Panc1 (cell line): ENCODE measurements at regions not wholly inside any gene's neighbourhood (a gene's known extent, or its start where the extent isn't known, plus 50 kb on each side); places are given as distances from the start of the nearest gene placed in this dataset.

Experiments used
- POLR2AphosphoS5 ChIP-seq: IDR thresholded peaks from 2 replicates; pipeline ENCODE4 v1.6.1; 2012; ENCODE audit warnings: mild to moderate bottlenecking, low read depth, low read length, moderate library complexity
- TF ChIP-seq, protein P1 (sequence below): fragments of 450-650 bp; IDR thresholded peaks from 2 replicates; pipeline ENCODE4 v1.5.1; 2017; ENCODE audit warnings: mild to moderate bottlenecking

DNA sequence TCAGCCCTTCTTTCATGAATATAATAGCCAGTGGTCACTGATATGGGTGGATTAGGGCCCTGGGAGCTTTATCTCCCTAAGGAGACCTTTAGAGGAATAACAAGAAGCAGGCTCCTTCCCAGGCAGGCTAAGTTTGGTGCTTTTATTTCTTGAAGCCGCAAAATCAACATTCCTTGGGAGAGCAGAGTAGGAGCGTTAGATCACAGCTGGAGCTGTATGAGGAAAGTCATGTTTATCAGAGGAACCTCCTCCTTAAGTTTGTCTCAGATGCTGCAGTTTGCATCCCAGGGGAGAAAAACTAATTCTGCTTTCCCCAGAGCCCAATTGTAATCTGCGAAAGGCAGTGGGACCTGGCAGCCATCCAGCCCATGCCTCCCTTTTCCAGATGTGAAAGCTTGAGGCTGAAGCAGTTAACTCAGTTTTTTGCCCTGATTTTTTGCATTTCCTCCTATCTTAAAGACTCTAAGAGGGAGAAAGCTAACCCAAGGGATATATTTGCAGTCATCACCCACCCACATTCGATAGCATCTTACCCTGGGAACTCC is 186.0 kb upstream of the FRMPD4 start:
- no peak for TF ChIP-seq POLR2AphosphoS5
- TF ChIP-seq, protein P1, sequence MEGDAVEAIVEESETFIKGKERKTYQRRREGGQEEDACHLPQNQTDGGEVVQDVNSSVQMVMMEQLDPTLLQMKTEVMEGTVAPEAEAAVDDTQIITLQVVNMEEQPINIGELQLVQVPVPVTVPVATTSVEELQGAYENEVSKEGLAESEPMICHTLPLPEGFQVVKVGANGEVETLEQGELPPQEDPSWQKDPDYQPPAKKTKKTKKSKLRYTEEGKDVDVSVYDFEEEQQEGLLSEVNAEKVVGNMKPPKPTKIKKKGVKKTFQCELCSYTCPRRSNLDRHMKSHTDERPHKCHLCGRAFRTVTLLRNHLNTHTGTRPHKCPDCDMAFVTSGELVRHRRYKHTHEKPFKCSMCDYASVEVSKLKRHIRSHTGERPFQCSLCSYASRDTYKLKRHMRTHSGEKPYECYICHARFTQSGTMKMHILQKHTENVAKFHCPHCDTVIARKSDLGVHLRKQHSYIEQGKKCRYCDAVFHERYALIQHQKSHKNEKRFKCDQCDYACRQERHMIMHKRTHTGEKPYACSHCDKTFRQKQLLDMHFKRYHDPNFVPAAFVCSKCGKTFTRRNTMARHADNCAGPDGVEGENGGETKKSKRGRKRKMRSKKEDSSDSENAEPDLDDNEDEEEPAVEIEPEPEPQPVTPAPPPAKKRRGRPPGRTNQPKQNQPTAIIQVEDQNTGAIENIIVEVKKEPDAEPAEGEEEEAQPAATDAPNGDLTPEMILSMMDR = no peak
